ENCODE measurements at regions not wholly inside any gene's neighbourhood (a gene's known extent, or its start where the extent isn't known, plus 50 kb on each side); places are given as distances from the start of the nearest gene placed in this dataset.

DNA sequence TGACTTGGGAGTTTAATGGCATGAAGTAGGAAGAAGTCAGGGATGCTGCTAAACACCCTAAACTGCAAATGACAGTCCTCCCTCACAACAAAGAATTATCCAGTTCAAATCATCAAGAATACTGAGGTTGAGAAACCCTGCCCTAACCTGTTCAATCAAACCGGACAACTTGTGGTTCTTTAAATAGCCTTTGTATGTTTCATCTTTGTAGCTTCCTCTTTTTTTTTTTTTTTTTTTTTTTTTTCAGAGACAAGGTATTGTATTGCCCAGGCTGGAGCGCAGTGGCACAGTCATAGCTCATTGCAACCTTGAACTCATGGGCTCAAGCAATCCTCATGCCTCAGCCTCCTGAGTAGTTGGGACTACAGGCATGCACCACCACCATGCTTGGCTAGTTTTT, 52.5 kb upstream of the TTC29 start:
- TF ChIP-seq, protein P1, sequence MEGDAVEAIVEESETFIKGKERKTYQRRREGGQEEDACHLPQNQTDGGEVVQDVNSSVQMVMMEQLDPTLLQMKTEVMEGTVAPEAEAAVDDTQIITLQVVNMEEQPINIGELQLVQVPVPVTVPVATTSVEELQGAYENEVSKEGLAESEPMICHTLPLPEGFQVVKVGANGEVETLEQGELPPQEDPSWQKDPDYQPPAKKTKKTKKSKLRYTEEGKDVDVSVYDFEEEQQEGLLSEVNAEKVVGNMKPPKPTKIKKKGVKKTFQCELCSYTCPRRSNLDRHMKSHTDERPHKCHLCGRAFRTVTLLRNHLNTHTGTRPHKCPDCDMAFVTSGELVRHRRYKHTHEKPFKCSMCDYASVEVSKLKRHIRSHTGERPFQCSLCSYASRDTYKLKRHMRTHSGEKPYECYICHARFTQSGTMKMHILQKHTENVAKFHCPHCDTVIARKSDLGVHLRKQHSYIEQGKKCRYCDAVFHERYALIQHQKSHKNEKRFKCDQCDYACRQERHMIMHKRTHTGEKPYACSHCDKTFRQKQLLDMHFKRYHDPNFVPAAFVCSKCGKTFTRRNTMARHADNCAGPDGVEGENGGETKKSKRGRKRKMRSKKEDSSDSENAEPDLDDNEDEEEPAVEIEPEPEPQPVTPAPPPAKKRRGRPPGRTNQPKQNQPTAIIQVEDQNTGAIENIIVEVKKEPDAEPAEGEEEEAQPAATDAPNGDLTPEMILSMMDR (IDR thresholded peaks at IDR 0.05; ENCODE audit: insufficient read depth, low read depth, low read length): no peak
- no peak overlapping the region for H3K4me3 ChIP-seq (ENCODE audit: low read depth, low read length)
- DNase-seq (ENCODE audit: low read depth): no peak

DNA sequence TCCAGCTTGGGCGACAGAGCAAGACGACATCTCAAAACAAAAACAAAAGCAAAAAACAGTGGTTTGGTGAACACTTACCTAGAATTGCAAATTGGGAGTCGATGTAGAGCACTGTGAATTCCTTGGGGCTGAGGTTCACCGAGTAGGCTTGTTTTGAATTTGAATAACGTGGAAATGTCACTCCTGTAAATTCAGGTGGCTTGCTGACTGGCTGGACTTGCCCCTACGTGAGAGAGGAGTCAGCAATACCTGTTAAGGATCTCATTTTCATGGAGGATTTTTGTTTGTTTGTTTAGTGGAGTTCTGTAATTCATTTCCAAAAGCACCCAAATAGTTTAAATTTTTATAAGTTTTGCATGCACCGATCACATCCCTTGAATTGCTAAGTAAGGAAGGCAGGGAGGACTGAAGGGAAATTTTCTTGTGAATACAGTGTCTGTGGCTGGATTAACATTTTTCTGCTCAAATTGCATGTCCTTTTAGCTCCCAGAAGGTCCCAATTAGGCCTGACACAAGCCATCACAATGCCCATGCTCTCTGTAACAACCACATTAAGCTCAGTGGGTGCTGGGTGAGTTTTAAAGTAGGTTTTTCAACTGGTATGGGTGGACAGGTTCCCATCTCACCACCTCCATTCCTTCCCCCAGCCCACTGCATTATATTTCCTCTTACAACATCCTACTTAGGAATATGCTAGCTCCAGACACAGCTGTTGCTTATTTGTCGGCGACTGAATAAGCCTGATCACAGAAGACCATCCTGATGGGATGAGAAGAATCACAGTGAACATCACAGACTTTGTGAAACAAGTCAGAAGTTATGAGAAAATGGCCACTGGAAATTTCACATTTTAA, 58.5 kb upstream of the TTC29 start:
- TF ChIP-seq, protein P1 (IDR thresholded peaks at IDR 0.05; ENCODE audit: insufficient read depth, low read depth, low read length): no peak
- DNase-seq (ENCODE audit: low read depth): no peak
- no peak overlapping the region for H3K4me3 ChIP-seq (ENCODE audit: low read depth, low read length)

- TF ChIP-seq, protein P1 (IDR thresholded peaks at IDR 0.05; ENCODE audit: insufficient read depth, low read depth, low read length): no peak
- no peak overlapping the region for H3K4me3 ChIP-seq (ENCODE audit: low read depth, low read length)
- DNase-seq (ENCODE audit: low read depth): no peak
These were observed 60.6 kb upstream of the TTC29 start for GRCh38 chr4:147006229-147006628.

DNA sequence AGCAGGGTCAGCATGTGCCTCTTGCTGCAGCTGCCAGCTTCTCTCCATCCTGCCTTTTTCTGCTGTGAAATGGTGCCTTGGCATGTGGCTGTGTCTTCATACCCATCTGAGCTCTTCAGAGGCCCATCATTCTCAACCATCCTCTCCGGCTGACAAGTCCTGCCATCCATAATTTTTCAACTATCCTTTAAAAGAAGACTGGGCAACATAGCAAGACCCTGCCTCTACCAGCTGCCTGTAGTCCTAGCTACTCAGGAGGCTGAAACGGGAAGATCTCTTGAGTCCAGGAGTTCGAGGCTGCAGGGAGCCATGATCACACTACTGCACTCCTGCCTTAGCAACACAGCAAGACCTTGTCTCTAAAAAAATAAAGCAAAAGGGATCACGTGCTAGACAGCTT, 64.2 kb upstream of the TTC29 start:
- TF ChIP-seq, protein P1 (IDR thresholded peaks at IDR 0.05; ENCODE audit: insufficient read depth, low read depth, low read length): no peak
- no peak overlapping the region for H3K4me3 ChIP-seq (ENCODE audit: low read depth, low read length)
- DNase-seq (ENCODE audit: low read depth): no peak

DNA sequence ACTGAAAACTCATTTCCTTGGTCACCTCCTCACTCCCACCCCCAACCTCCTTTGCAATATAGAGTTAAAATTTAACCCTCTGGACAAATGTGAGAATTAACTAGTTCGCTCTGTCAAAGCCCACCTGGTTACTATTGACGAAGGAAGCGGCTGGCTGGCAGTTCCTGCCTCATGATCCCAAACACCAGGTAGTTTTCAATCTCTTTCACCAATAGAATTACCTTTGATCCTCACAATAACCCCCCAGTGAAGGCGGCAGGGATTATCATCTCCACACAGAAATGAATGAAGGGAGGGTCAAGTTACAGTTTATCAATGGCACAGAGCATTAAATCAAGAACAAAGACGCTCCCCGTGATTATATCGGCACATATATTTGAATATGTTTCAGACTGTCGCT, 65.7 kb upstream of the TTC29 start:
- no peak overlapping the region for H3K4me3 ChIP-seq (ENCODE audit: low read depth, low read length)
- TF ChIP-seq, protein P1 (IDR thresholded peaks at IDR 0.05; ENCODE audit: insufficient read depth, low read depth, low read length): no peak
- DNase-seq (ENCODE audit: low read depth): no peak

GRCh38 chr4:147012059-147012707, 66.5 kb upstream of the TTC29 start:
- DNase-seq (ENCODE audit: low read depth): no peak
- TF ChIP-seq, protein P1 (IDR thresholded peaks at IDR 0.05; ENCODE audit: insufficient read depth, low read depth, low read length): no peak
- no peak overlapping the region for H3K4me3 ChIP-seq (ENCODE audit: low read depth, low read length)
